ENCODE measurements at regions not wholly inside any gene's neighbourhood (a gene's known extent, or its start where the extent isn't known, plus 50 kb on each side); places are given as distances from the start of the nearest gene placed in this dataset.
"Not testable (repeated sequence)": the region's sequence is repeated elsewhere in the genome, so short reads cannot be mapped to it uniquely, and the experiment has no call there.

- no peak overlapping the region for H3K27ac Mint-ChIP-seq (ENCODE audit: unreplicated experiment)
- CTCF ChIA-PET: no interaction called here
- no peaks in the 10 kb centered on the region for H3K9me3 Mint-ChIP-seq (ENCODE audit: low read depth, unreplicated experiment)
- no TSS peak for BruUV-seq (replicated peaks)
- no peak for DNase-seq
- intact Hi-C loops (cut with micrococcal nuclease; ENCODE audit: unreplicated experiment): no loop called here
- no peaks in the 10 kb centered on the region for H3K4me1 Mint-ChIP-seq (ENCODE audit: low read depth, unreplicated experiment)
- H3K4me3 Mint-ChIP-seq (ENCODE audit: low read depth, unreplicated experiment): no peak overlapping the region
- TF ChIP-seq CTCF (IDR thresholded peaks at IDR 0.05; ENCODE audit: unreplicated experiment): no peak
- no peaks in the 10 kb centered on the region for H3K27me3 Mint-ChIP-seq (ENCODE audit: unreplicated experiment)
- no peaks in the 10 kb centered on the region for H3K36me3 Mint-ChIP-seq (ENCODE audit: insufficient read depth, unreplicated experiment)
Observed at GRCh38 chr7:91492773-91493172, 228.5 kb downstream of the FZD1 start.

- Mint-ChIP-seq H3K9me3 (ENCODE audit: low read depth, unreplicated experiment) (no peaks in the 10 kb centered on the region), H3K4me1 (ENCODE audit: low read depth, unreplicated experiment) (no peaks in the 10 kb centered on the region), H3K27ac (ENCODE audit: unreplicated experiment) (no peak overlapping the region), H3K27me3 (ENCODE audit: unreplicated experiment) (no peaks in the 10 kb centered on the region), H3K36me3 (ENCODE audit: insufficient read depth, unreplicated experiment) (no peaks in the 10 kb centered on the region), H3K4me3 (ENCODE audit: low read depth, unreplicated experiment) (no peak overlapping the region)
- TF ChIP-seq CTCF (IDR thresholded peaks at IDR 0.05; ENCODE audit: unreplicated experiment): no peak
- CTCF ChIA-PET: no interaction called here
- no peak for DNase-seq
- BruUV-seq (replicated peaks): no TSS peak
- intact Hi-C loops (cut with micrococcal nuclease; ENCODE audit: unreplicated experiment): no loop called here
Observed at GRCh38 chr7:91494450-91494849, 230.2 kb downstream of the FZD1 start.

GRCh38 chr7:91496251-91496820 lies 232.1 kb downstream of the FZD1 start:
- Mint-ChIP-seq H3K27ac (ENCODE audit: unreplicated experiment) (no peak overlapping the region), H3K4me3 (ENCODE audit: low read depth, unreplicated experiment) (no peak overlapping the region), H3K27me3 (ENCODE audit: unreplicated experiment) (no peaks in the 10 kb centered on the region), H3K9me3 (ENCODE audit: low read depth, unreplicated experiment) (no peaks in the 10 kb centered on the region), H3K36me3 (ENCODE audit: insufficient read depth, unreplicated experiment) (no peaks in the 10 kb centered on the region), H3K4me1 (ENCODE audit: low read depth, unreplicated experiment) (no peaks in the 10 kb centered on the region)
- no peak for TF ChIP-seq CTCF (IDR thresholded peaks at IDR 0.05; ENCODE audit: unreplicated experiment)
- CTCF ChIA-PET: no interaction called here
- intact Hi-C loops (cut with micrococcal nuclease; ENCODE audit: unreplicated experiment): no loop called here
- DNase-seq: no peak
- no TSS peak for BruUV-seq (replicated peaks)

- H3K4me3 Mint-ChIP-seq (ENCODE audit: low read depth, unreplicated experiment); DNase-seq; H3K36me3 Mint-ChIP-seq (ENCODE audit: insufficient read depth, unreplicated experiment); H3K4me1 Mint-ChIP-seq (ENCODE audit: low read depth, unreplicated experiment); H3K27me3 Mint-ChIP-seq (ENCODE audit: unreplicated experiment); intact Hi-C loops (cut with micrococcal nuclease; ENCODE audit: unreplicated experiment); H3K27ac Mint-ChIP-seq (ENCODE audit: unreplicated experiment); BruUV-seq (replicated peaks); H3K9me3 Mint-ChIP-seq (ENCODE audit: low read depth, unreplicated experiment): not testable (repeated sequence)
- CTCF ChIA-PET: interaction anchor here (0.7 kb wide), 1 partner anchor 82 kb away, joined by 3 read pairs; no protein-coding TSS in a partner anchor
Observed at GRCh38 chr7:91497277-91497676, 233.0 kb downstream of the FZD1 start.

GRCh38 chr7:91503934-91504555 lies 239.8 kb downstream of the FZD1 start:
- Mint-ChIP-seq H3K27ac (ENCODE audit: unreplicated experiment) (no peak overlapping the region), H3K4me3 (ENCODE audit: low read depth, unreplicated experiment) (no peak overlapping the region), H3K9me3 (ENCODE audit: low read depth, unreplicated experiment) (peaks cover 4% of the 10 kb centered on the region), H3K27me3 (ENCODE audit: unreplicated experiment) (peaks cover 14% of the 10 kb centered on the region), H3K4me1 (ENCODE audit: low read depth, unreplicated experiment) (no peaks in the 10 kb centered on the region), H3K36me3 (ENCODE audit: insufficient read depth, unreplicated experiment) (no peaks in the 10 kb centered on the region)
- CTCF ChIA-PET: no interaction called here
- no peak for DNase-seq
- intact Hi-C loops (cut with micrococcal nuclease; ENCODE audit: unreplicated experiment): no loop called here
- no TSS peak for BruUV-seq (replicated peaks)
- TF ChIP-seq CTCF (IDR thresholded peaks at IDR 0.05; ENCODE audit: unreplicated experiment): no peak
